ENCODE measurements at regions not wholly inside any gene's neighbourhood (a gene's known extent, or its start where the extent isn't known, plus 50 kb on each side); places are given as distances from the start of the nearest gene placed in this dataset.

DNA sequence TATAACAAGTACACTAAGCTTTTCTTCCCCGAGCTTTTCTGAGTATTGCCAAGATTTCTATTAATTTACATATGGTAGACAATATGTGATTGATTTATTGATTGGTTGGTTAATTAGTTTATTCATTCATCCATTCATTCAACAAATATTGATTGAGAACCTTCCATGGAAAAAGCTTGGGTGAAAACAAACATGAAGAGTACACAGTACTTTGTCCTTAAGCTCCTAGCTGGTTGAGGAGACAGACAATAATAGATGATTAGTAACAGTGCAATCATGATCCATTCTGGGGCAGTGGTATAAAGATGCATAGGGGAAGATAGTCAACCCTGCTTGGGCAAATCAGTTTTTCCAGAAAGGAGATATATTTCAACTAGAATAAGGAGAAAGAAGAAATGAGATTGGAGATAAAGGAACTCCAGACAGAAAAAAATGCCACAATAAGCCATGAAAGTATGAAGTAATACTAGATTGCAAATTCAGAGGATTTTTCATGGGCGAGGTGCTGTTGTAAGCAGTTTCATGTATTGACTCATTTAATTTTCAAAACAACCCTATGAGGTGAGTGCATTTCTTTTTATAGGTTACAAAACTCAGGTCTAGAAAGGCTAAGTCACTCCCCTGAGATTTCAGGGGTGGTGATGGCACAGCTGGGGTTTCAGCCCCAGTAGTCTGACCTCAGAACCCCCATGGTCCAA is 129.5 kb downstream of the RND3 start:
- no peaks in the 10 kb centered on the region for H3K27me3 ChIP-seq (ENCODE audit: low read depth)
- no peaks in the 10 kb centered on the region for H3K9me3 ChIP-seq (replicated peaks)
- H3K27ac ChIP-seq (replicated peaks): no peak overlapping the region
- TF ChIP-seq, protein P1, sequence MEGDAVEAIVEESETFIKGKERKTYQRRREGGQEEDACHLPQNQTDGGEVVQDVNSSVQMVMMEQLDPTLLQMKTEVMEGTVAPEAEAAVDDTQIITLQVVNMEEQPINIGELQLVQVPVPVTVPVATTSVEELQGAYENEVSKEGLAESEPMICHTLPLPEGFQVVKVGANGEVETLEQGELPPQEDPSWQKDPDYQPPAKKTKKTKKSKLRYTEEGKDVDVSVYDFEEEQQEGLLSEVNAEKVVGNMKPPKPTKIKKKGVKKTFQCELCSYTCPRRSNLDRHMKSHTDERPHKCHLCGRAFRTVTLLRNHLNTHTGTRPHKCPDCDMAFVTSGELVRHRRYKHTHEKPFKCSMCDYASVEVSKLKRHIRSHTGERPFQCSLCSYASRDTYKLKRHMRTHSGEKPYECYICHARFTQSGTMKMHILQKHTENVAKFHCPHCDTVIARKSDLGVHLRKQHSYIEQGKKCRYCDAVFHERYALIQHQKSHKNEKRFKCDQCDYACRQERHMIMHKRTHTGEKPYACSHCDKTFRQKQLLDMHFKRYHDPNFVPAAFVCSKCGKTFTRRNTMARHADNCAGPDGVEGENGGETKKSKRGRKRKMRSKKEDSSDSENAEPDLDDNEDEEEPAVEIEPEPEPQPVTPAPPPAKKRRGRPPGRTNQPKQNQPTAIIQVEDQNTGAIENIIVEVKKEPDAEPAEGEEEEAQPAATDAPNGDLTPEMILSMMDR (IDR thresholded peaks at IDR 0.05; ENCODE audit: borderline replicate concordance): no peak
- no peak overlapping the region for H3K4me3 ChIP-seq
- no peak for DNase-seq
- H3K4me1 ChIP-seq: no peaks in the 10 kb centered on the region
- intact Hi-C loops (cut with micrococcal nuclease): no loop called here
- no peaks in the 10 kb centered on the region for H3K36me3 ChIP-seq

- Histone ChIP-seq H3K27me3 (ENCODE audit: low read depth) (no peaks in the 10 kb centered on the region), H3K4me1 (no peaks in the 10 kb centered on the region), H3K4me3 (no peak overlapping the region), H3K9me3 (replicated peaks) (no peaks in the 10 kb centered on the region), H3K27ac (replicated peaks) (no peak overlapping the region), H3K36me3 (no peaks in the 10 kb centered on the region)
- DNase-seq: no peak
- TF ChIP-seq, protein P1 (IDR thresholded peaks at IDR 0.05; ENCODE audit: borderline replicate concordance): no peak
- intact Hi-C loops (cut with micrococcal nuclease): no loop called here
Observed at GRCh38 chr2:150355440-150355839, 132.0 kb downstream of the RND3 start.

GRCh38 chr2:150353376-150353775 is 134.1 kb downstream of the RND3 start:
- Histone ChIP-seq H3K27ac (replicated peaks) (no peak overlapping the region), H3K27me3 (ENCODE audit: low read depth) (no peaks in the 10 kb centered on the region), H3K4me3 (no peak overlapping the region), H3K9me3 (replicated peaks) (no peaks in the 10 kb centered on the region), H3K36me3 (no peaks in the 10 kb centered on the region), H3K4me1 (no peaks in the 10 kb centered on the region)
- DNase-seq: no peak
- intact Hi-C loops (cut with micrococcal nuclease): no loop called here
- TF ChIP-seq, protein P1 (IDR thresholded peaks at IDR 0.05; ENCODE audit: borderline replicate concordance): no peak

DNA sequence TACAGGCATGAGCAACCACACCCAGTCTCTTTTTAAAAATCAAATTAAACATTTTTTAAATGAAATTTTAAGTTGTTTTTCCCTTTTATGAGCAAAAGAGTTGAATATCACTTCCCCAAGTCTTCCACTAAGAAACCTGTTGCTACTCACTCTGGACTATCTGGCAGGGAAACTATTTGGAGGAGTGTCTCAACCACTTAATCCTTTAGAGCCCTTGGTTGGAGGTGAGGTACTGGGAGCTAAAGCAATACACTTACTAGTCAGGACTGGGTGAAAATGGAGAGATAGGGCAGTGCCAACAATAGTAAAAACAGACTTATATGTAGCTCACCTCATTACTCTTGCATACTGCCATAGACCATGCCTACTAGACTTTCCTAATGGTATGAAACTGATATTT is 135.5 kb downstream of the RND3 start:
- DNase-seq: no peak
- no peaks in the 10 kb centered on the region for H3K9me3 ChIP-seq (replicated peaks)
- H3K36me3 ChIP-seq: no peaks in the 10 kb centered on the region
- intact Hi-C loops (cut with micrococcal nuclease): no loop called here
- H3K27me3 ChIP-seq (ENCODE audit: low read depth): no peaks in the 10 kb centered on the region
- H3K4me3 ChIP-seq: no peak overlapping the region
- H3K4me1 ChIP-seq: no peaks in the 10 kb centered on the region
- H3K27ac ChIP-seq (replicated peaks): no peak overlapping the region
- TF ChIP-seq, protein P1 (IDR thresholded peaks at IDR 0.05; ENCODE audit: borderline replicate concordance): no peak

GRCh38 chr2:150350500-150350899 is 137.0 kb downstream of the RND3 start:
- no peaks in the 10 kb centered on the region for H3K9me3 ChIP-seq (replicated peaks)
- no peaks in the 10 kb centered on the region for H3K4me1 ChIP-seq
- intact Hi-C loops (cut with micrococcal nuclease): no loop called here
- H3K36me3 ChIP-seq: no peaks in the 10 kb centered on the region
- DNase-seq: no peak
- TF ChIP-seq, protein P1 (IDR thresholded peaks at IDR 0.05; ENCODE audit: borderline replicate concordance): no peak
- no peak overlapping the region for H3K4me3 ChIP-seq
- no peak overlapping the region for H3K27ac ChIP-seq (replicated peaks)
- H3K27me3 ChIP-seq (ENCODE audit: low read depth): no peaks in the 10 kb centered on the region
